ENCODE measurements at regions not wholly inside any gene's neighbourhood (a gene's known extent, or its start where the extent isn't known, plus 50 kb on each side); places are given as distances from the start of the nearest gene placed in this dataset.
"Not testable (repeated sequence)": the region's sequence is repeated elsewhere in the genome, so short reads cannot be mapped to it uniquely, and the experiment has no call there.

DNA sequence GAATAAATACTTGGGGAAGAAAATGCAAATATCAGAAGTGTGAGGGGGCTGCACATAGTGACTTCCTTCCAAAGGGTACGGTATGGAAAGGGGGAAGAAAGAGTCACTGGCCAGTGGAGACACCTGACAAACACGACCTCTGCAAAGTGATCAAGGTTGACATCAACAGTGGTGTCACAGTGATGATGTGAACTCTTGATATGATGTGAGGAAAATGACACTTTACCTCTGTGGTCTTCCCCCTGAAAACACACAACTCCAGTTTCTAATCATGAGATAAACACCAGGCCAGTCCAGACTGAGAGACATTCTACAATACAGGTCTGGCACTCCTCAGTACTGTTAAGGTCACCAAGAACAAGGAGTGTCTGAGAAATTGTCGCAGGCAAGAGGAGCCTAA lies 169.7 kb downstream of the BUB3 start:
- DNase-seq = no peak

DNA sequence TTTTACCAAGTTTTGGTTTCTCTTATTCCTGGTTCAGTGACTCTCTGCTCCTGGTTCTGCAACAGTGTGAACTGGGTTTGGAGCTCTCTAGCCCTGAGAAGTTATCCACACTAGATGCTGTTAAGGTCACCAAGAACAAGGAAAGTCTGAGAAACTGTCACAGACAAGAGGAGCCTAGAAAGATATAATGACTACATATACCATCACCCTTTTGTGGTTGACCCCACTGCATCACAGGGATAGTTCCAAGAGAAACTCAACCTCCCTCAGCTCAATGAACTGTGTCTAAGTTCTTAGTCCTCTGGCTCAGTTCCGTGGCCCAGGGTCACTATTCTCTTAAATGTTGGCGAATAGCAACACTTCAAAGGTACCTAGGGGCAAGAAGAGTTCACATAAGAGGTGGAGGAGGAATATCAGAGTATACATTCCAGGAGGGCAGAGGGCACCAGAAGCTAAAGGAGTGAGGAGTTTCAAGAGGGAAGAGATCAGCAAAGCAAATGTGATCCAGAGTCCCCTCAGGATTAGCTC lies 171.5 kb downstream of the BUB3 start:
- DNase-seq = no peak

- no peak for DNase-seq
Measured at GRCh38 chr10:123326674-123327073, 172.5 kb downstream of the BUB3 start.

DNA sequence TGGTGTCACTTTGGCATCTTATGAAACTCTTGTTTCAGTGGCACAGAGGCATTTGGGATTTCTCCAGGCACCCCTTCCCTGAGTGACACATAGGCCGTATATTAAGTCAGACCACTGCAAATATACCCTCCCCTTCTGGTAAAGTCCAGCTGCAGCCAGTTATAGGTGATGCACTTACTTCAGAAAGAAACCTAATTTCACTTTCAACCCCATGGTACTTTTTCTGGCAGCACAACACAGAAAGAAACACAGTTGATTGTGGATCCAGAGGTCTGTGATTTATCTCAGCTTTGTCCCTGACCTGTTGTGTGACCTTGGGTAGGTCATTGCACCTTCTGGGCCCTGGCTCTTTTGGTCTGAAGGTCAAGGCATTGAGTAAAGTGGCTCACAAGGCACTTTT lies 173.2 kb downstream of the BUB3 start:
- no peak for DNase-seq

- DNase-seq = no peak
Measured at GRCh38 chr10:123327896-123328295, 173.7 kb downstream of the BUB3 start.

DNA sequence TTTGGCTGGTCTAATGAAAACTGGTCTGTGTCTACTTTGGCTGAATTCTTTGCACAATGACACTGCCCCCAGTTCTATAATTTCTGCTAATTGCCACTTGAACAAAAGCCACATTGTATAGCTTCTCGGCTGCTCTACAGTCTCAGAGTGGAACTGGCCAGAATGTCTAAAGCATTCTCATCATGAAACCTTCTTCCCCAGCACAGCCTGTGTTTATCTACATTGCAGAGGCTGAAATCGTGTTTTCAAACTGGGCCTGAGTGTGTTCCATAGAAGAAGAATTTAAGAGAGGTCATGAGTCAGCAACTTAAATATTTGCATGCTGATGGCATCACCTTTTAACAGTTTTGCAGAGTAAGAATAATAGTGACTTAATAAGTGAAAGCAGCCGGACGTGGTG lies 177.2 kb downstream of the BUB3 start:
- DNase-seq = no peak

- DNase-seq = no peak
Measured at GRCh38 chr10:123346581-123346980, 192.4 kb downstream of the BUB3 start.

- no peak for DNase-seq
Measured at GRCh38 chr10:123348691-123349572, 194.7 kb downstream of the BUB3 start.

- no peak for DNase-seq
Measured at GRCh38 chr10:123351715-123352114, 197.5 kb downstream of the BUB3 start.

DNA sequence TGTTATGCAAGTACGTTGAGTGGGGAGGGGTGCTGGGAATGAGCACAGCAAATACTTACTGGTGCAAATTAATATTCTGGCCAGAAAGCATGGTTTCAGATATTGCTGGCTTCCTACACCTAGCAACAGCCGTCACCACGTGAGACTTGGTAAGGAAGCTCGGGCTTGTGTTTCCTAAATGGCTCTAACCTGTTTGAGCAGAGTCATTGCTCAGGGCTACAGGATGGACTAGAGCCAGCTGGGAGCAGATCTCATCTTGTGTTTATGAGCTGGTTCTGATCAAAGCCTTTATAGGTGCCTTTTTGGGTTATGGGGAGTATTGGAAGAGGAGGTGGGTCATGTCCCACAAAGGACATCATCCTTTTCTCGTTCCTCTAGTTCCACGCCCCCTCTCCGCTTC lies 200.3 kb downstream of the BUB3 start:
- no peak for DNase-seq

DNA sequence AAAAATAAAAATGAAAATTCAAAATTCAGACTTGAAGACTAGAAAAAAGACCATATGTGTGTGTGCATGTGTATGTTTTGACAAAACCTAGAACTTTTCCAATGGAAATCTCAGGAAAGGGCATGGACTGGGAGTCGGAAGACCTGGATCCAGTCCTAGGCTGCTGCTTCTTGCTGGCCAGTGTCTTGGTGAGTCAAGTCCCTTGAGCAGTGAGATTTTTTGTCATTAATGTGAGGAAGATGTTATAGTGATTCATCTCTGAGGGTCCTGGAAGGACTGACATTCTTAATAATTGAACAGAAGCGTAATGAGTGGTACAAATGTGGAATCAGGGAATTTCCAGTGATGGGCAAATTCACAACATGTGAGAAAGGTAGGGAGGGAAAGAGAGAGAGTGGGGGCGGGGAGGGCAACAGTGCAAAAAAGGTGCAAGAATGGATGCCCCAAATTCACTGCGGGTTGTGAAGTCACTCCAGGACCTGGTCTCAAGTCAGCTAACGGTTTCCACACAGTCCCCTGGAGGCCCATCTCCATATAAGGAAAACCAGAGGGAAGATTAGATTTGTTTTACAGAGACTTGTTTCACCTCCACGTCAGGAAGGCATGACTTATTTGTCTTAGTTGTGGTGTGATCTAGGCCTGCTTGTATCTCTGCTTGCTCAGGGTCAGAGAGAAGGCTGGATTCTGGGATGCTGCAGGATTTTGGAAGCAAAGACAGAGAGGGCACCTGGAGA lies 201.7 kb downstream of the BUB3 start:
- DNase-seq = no peak

- no peak for DNase-seq
Measured at GRCh38 chr10:123356799-123357198, 202.6 kb downstream of the BUB3 start.

GRCh38 chr10:123357421-123357930 lies 203.3 kb downstream of the BUB3 start:
- DNase-seq = no peak

DNA sequence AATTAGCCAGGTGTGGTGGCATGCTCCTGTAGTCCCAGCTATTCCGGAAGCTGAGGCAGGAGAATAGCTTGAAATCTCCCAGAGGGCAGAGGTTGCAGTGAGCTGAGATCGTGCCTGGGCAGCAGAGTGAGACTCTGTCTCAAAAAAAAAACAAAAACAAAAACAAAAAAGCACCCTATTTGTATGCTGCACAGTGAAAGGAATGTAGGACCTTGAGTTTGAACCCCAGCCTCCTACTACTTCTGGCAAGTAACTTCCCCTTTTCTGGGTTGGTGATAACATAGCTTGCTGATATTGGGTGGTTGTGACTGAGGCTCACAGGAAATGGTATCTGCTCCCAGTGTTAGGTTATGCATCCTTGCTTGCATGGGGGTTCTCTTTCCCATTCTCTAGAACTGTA lies 205.3 kb downstream of the BUB3 start:
- DNase-seq = no peak

DNA sequence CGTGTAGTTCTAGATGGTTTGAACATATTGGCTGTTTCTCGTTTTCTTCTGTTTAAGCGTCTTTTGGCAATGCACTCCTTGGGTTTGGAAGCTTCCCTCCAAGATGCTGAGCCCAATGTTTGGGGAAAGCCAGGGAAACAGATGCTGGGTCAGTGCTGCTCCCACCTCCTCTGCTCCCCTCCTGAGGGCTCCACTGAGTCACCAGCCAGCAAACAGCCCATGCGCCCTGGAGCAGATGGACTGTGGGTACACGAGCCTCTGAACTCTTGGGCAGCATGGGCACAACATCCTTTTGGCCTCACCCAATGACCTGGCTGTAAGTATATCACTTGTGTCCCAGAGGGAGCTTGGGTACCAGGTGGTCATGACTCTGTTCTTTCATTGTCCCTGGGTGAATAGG lies 207.6 kb downstream of the BUB3 start:
- DNase-seq = no peak

GRCh38 chr10:123367195-123367594 lies 213.0 kb downstream of the BUB3 start:
- DNase-seq = no peak

DNA sequence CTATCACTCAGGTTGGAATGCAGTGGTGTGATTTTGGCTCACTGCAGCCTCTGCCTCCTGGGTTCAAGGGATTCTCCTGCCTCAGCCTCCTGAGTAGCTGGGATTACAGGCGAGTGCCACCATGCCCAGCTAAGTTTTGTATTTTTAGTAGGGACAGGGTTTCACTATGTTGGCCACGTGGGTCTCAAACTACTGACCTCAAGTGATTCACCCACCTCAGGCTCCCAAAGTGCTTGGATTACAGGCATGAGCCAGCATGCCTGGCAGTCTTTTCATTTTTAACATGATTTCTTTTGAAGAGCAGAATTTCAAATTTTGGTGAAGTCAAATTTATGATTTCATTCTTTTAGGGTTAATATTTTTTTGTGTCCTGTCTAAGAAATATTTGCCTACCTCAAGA lies 217.4 kb downstream of the BUB3 start:
- not testable (repeated sequence) for DNase-seq

GRCh38 chr10:123373591-123373990 lies 219.4 kb downstream of the BUB3 start:
- no peak for DNase-seq

DNA sequence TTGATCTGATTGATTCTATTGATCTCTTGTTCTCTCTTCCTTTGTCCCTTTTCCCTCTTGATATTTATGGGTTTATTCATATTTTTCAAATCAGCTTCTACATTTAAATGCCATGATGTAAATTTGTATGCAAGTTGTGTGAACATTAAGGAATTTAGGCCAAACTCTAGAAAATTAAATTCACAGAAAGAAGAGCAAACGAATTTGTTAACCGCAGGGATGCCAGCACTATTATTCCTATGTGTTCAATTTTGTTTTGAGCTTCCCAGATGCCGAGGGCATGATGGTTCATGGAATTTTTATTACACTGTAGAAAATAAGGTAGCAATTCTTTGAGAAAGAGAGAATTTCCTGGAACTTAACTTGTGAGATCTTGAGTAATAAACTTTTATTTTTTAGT lies 220.9 kb downstream of the BUB3 start:
- no peak for DNase-seq

- DNase-seq = no peak
Measured at GRCh38 chr10:123375738-123376137, 221.5 kb downstream of the BUB3 start.

DNA sequence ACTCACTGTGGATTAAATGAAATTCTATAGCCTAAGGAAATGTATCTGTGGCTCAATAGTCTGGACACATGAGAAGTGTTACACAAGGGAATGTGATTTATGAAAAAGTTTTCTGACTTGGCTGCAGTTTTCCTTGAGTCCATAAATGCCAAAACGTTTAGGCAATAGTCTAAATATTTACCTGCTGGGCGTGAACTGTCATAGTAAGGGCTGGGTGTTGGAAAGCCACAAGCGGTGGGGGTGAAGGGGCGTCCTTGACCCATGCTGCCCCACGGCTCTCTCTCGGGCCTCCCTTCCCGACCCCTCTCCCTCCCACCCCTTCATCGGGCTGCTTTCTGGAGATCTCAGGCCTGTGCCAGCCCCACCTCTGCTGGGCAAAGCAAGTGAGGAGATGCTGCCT lies 223.7 kb downstream of the BUB3 start:
- no peak for DNase-seq

DNA sequence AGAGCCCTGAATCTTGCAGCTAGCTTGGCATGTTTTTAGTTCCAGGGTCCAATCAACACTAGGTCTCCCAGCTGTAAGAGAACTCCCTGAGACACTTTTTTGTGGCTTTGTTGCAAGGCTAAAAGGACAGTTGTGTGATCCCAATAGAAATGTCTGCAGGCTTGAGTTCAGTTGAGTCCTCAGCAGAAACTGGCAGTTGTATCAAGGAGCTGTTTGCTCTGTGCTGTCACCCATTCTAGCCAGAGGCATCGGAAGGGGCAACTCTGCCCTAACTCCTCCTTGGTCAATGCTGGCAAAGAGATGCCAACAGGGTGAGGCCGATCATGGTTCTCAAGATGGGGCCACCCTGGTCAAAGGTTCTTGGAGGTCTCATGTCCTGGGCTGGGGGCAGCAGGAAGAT lies 224.1 kb downstream of the BUB3 start:
- DNase-seq = no peak

DNA sequence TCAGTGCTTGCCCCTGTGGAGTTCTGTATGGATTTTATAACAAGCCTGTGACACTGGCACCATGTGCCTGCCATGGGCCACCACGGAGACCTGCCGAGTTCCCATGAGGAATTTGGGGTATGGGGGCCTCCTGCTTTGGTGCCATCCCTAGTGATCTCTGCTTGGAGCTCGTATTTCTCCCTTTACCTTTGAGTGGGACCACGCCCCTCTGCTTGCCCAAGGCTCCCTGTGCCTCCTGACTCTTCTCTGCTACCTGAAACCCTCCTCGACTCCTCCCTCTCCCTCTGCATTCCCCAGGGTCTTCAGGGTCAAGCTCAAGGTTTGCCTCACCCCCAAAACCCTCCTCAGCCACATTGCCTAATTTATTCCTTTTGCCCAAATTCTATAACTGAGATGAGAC lies 225.0 kb downstream of the BUB3 start:
- no peak for DNase-seq

- no peak for DNase-seq
Measured at GRCh38 chr10:123380491-123381085, 226.4 kb downstream of the BUB3 start.
